ENCODE measurements at regions not wholly inside any gene's neighbourhood (a gene's known extent, or its start where the extent isn't known, plus 50 kb on each side); places are given as distances from the start of the nearest gene placed in this dataset.
"Not testable (repeated sequence)": the region's sequence is repeated elsewhere in the genome, so short reads cannot be mapped to it uniquely, and the experiment has no call there.

- Mint-ChIP-seq H3K4me3 (peak overlapping the region; percentile 1 to 81 (median 64)), H3K4me1 (peaks cover 21 to 25% of the 10 kb centered on the region in 2 donors), H3K27ac (peak overlapping the region; percentile 1 to 87 (median 58))
- DNase-seq; H3K9me3 Mint-ChIP-seq; H3K36me3 Mint-ChIP-seq; H3K27me3 Mint-ChIP-seq (ENCODE audit: low read depth in 3 of 3): not testable (repeated sequence)
Observed at GRCh38 chr18:14606546-14606945, 63.1 kb upstream of the POTEC start.

GRCh38 chr18:14607360-14607759 is 64.0 kb upstream of the POTEC start:
- peak overlapping the region in 2 of 5 donors; percentile 19 to 64 for H3K4me3 Mint-ChIP-seq
- peaks cover 24 to 30% of the 10 kb centered on the region in 2 donors for H3K4me1 Mint-ChIP-seq
- not testable (repeated sequence) for H3K36me3 Mint-ChIP-seq; DNase-seq; H3K27me3 Mint-ChIP-seq (ENCODE audit: low read depth in 3 of 3); H3K9me3 Mint-ChIP-seq
- peak overlapping the region in 3 of 6 donors; percentile 41 to 56 (median 53) for H3K27ac Mint-ChIP-seq

- peak overlapping the region; percentile 49 to 80 (median 75) for H3K4me3 Mint-ChIP-seq
- not testable (repeated sequence) for H3K27me3 Mint-ChIP-seq (ENCODE audit: low read depth in 3 of 3); H3K36me3 Mint-ChIP-seq; H3K9me3 Mint-ChIP-seq
- H3K27ac Mint-ChIP-seq, result peak overlapping the region; percentile 64 to 87 (median 78)
- DNase-seq, result peak; percentile 16 to 23 (median 22)
- peaks cover 17 to 31% of the 10 kb centered on the region in 2 donors for H3K4me1 Mint-ChIP-seq
Observed at GRCh38 chr18:14612422-14612821, 69.0 kb upstream of the POTEC start.

GRCh38 chr18:14614485-14614884 is 71.1 kb upstream of the POTEC start:
- H3K27ac Mint-ChIP-seq; H3K36me3 Mint-ChIP-seq; H3K27me3 Mint-ChIP-seq (ENCODE audit: low read depth in 3 of 3); H3K4me3 Mint-ChIP-seq; DNase-seq: not testable (repeated sequence)
- H3K4me1 Mint-ChIP-seq, result peaks cover 14 to 29% of the 10 kb centered on the region in 2 donors
- peaks cover 3 to 11% (median 7%) of the 10 kb centered on the region in 6 donors for H3K9me3 Mint-ChIP-seq

- H3K36me3 Mint-ChIP-seq; H3K27me3 Mint-ChIP-seq (ENCODE audit: low read depth in 3 of 3): not testable (repeated sequence)
Observed at GRCh38 chr18:14627336-14627735, 83.9 kb upstream of the POTEC start.

GRCh38 chr18:14628323-14628978 is 85.1 kb upstream of the POTEC start:
- H3K9me3 Mint-ChIP-seq; H3K4me3 Mint-ChIP-seq; H3K27me3 Mint-ChIP-seq (ENCODE audit: low read depth in 3 of 3); DNase-seq; H3K36me3 Mint-ChIP-seq; H3K27ac Mint-ChIP-seq; H3K4me1 Mint-ChIP-seq: not testable (repeated sequence)

More at GRCh38 chr18:14627336-14627735, 83.9 kb upstream of the POTEC start:
- not testable (repeated sequence) for H3K4me3 Mint-ChIP-seq, H3K4me1 Mint-ChIP-seq, H3K27ac Mint-ChIP-seq, H3K9me3 Mint-ChIP-seq, DNase-seq

GRCh38 chr18:14628979-14629325 is 85.6 kb upstream of the POTEC start:
- H3K4me1 Mint-ChIP-seq; H3K4me3 Mint-ChIP-seq; H3K36me3 Mint-ChIP-seq; DNase-seq; H3K9me3 Mint-ChIP-seq; H3K27me3 Mint-ChIP-seq (ENCODE audit: low read depth in 3 of 3); H3K27ac Mint-ChIP-seq: not testable (repeated sequence)

GRCh38 chr18:14632976-14633375 is 89.6 kb upstream of the POTEC start:
- H3K36me3 Mint-ChIP-seq; H3K9me3 Mint-ChIP-seq; DNase-seq; H3K4me3 Mint-ChIP-seq; H3K27ac Mint-ChIP-seq; H3K27me3 Mint-ChIP-seq (ENCODE audit: low read depth in 3 of 3); H3K4me1 Mint-ChIP-seq: not testable (repeated sequence)

- not testable (repeated sequence) for H3K36me3 Mint-ChIP-seq; H3K27me3 Mint-ChIP-seq (ENCODE audit: low read depth in 3 of 3); H3K9me3 Mint-ChIP-seq; H3K4me1 Mint-ChIP-seq; H3K4me3 Mint-ChIP-seq; H3K27ac Mint-ChIP-seq
- DNase-seq, result peak in 2 of 3 donors; percentile 14 to 19
Observed at GRCh38 chr18:14638008-14638407, 94.6 kb upstream of the POTEC start.

GRCh38 chr18:14641121-14641520 is 97.7 kb upstream of the POTEC start:
- peaks cover 11 to 17% of the 10 kb centered on the region in 2 donors for H3K4me1 Mint-ChIP-seq
- H3K36me3 Mint-ChIP-seq; H3K27ac Mint-ChIP-seq; H3K27me3 Mint-ChIP-seq (ENCODE audit: low read depth in 3 of 3); H3K4me3 Mint-ChIP-seq; DNase-seq; H3K9me3 Mint-ChIP-seq: not testable (repeated sequence)

- DNase-seq; H3K36me3 Mint-ChIP-seq; H3K27me3 Mint-ChIP-seq (ENCODE audit: low read depth in 3 of 3); H3K4me3 Mint-ChIP-seq; H3K9me3 Mint-ChIP-seq: not testable (repeated sequence)
- Mint-ChIP-seq H3K4me1 (peaks cover 9 to 12% of the 10 kb centered on the region in 2 donors), H3K27ac (peak overlapping the region in 1 of 6 donors; percentile 64)
Observed at GRCh38 chr18:14643715-14644290, 100.4 kb upstream of the POTEC start.

GRCh38 chr18:14693051-14693450 is 54.9 kb upstream of the ANKRD30B start:
- not testable (repeated sequence) for H3K4me3 Mint-ChIP-seq; H3K27ac Mint-ChIP-seq; H3K4me1 Mint-ChIP-seq; DNase-seq; H3K36me3 Mint-ChIP-seq; H3K9me3 Mint-ChIP-seq; H3K27me3 Mint-ChIP-seq (ENCODE audit: low read depth in 3 of 3)

- DNase-seq; H3K4me3 Mint-ChIP-seq; H3K9me3 Mint-ChIP-seq; H3K36me3 Mint-ChIP-seq; H3K27me3 Mint-ChIP-seq (ENCODE audit: low read depth in 3 of 3); H3K27ac Mint-ChIP-seq; H3K4me1 Mint-ChIP-seq: not testable (repeated sequence)
Observed at GRCh38 chr18:14693882-14694281, 54.1 kb upstream of the ANKRD30B start.

- H3K9me3 Mint-ChIP-seq; H3K36me3 Mint-ChIP-seq; H3K27ac Mint-ChIP-seq; H3K4me3 Mint-ChIP-seq; DNase-seq; H3K4me1 Mint-ChIP-seq; H3K27me3 Mint-ChIP-seq (ENCODE audit: low read depth in 3 of 3): not testable (repeated sequence)
Observed at GRCh38 chr18:14698006-14698405, 50.0 kb upstream of the ANKRD30B start.

Measured in immature natural killer cell (primary cell).